Smooth muscle cell (in vitro differentiated cells): ENCODE measurements at regions not wholly inside any gene's neighbourhood (a gene's known extent, or its start where the extent isn't known, plus 50 kb on each side); places are given as distances from the start of the nearest gene placed in this dataset.
"Not testable (repeated sequence)": the region's sequence is repeated elsewhere in the genome, so short reads cannot be mapped to it uniquely, and the experiment has no call there.

ENCODE experiments used
- DNase-seq: peaks from one replicate; lab custom pipeline; 2025; ENCODE audit not compliant: unreplicated experiment; lab: John Stamatoyannopoulos, UW
- H2AFZ ChIP-seq: fragments of 200-600 bp; sonication (generic); 2 replicates; pipeline ENCODE4 v1.6.0; 2016; ENCODE audit warnings: antibody characterized with exemption, low read depth, mild to moderate bottlenecking
- H3F3A ChIP-seq: fragments of 200-600 bp; sonication (generic); 2 replicates; pipeline ENCODE4 v1.6.0; 2017; ENCODE audit warnings: antibody characterized with exemption, low read depth
- H3K27ac ChIP-seq: fragments of 200-600 bp; sonication (generic); 2 replicates; pipeline ENCODE4 v1.5.1; 2016; ENCODE audit warnings: low read depth, mild to moderate bottlenecking
- H3K27me3 ChIP-seq: fragments of 200-600 bp; sonication (generic); 2 replicates; pipeline ENCODE4 v1.6.1; 2016; ENCODE audit warnings: low read depth, mild to moderate bottlenecking
- H3K36me3 ChIP-seq: fragments of 200-600 bp; sonication (generic); 2 replicates; pipeline ENCODE4 v1.5.1; 2016; ENCODE audit warnings: low read depth
- H3K4me1 ChIP-seq: fragments of 200-600 bp; sonication (generic); 2 replicates; pipeline ENCODE4 v1.5.1; 2016; ENCODE audit warnings: low read depth
- H3K4me2 ChIP-seq: fragments of 200-600 bp; sonication (generic); 2 replicates; pipeline ENCODE4 v1.6.0; 2016; ENCODE audit warnings: mild to moderate bottlenecking
- H3K4me3 ChIP-seq: fragments of 200-600 bp; sonication (generic); 2 replicates; pipeline ENCODE4 v1.5.1; 2016; ENCODE audit warnings: mild to moderate bottlenecking
- H3K79me2 ChIP-seq: fragments of 200-600 bp; sonication (generic); 2 replicates; pipeline ENCODE4 v1.6.0; 2016; ENCODE audit warnings: low read depth, mild to moderate bottlenecking
- H3K9ac ChIP-seq: fragments of 200-600 bp; sonication (generic); 2 replicates; pipeline ENCODE4 v1.6.0; 2016; ENCODE audit warnings: low read depth
- H3K9me3 ChIP-seq: fragments of 200-600 bp; sonication (generic); replicated peaks from 2 replicates; pipeline ENCODE4 v1.5.1; 2016; ENCODE audit warnings: low read depth
- H4K20me1 ChIP-seq: fragments of 200-600 bp; sonication (generic); 2 replicates; pipeline ENCODE4 v1.6.0; 2016; ENCODE audit warnings: low read depth
- WGBS: methylation state at CpG from one replicate; pipeline ENCODE4 v1.1.7; 2016; ENCODE audit warnings: low lambda C conversion rate; 5-methylcytosine and 5-hydroxymethylcytosine counted together
- TF ChIP-seq, protein P1 (sequence below): fragments of 200-600 bp; sonication (generic); IDR thresholded peaks from 2 replicates; pipeline ENCODE4 v1.5.1; 2017; ENCODE audit warnings: borderline replicate concordance, mild to moderate bottlenecking, antibody characterized with exemption; ENCODE audit not compliant: insufficient read depth, poor library complexity, severe bottlenecking

DNA sequence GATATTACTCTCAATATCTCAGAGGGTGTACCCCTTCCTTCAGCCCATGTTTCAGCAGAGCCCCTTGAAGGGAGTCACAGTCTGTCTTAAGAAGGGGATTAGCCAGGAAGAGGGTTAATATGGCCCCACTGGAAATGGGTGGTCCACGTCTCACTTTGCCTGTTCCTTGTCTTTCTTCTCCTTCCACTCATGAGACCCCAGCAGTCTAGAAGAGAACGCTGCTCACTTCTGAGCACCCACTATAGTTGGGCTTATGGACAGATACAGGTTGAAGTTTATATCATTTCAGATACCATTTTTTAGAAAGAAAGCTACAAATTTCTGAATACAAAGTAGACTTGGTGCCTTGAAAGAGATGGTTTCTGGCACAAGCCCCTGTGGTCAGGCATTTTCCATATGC, 139.3 kb upstream of the API5 start:
- no peaks in the 10 kb centered on the region for H3F3A ChIP-seq
- no peak overlapping the region for H3K27ac ChIP-seq
- H3K36me3 ChIP-seq: no peaks in the 10 kb centered on the region
- H3K4me2 ChIP-seq: no peak overlapping the region
- no peaks in the 10 kb centered on the region for H3K4me1 ChIP-seq
- 88% methylated on average over 2 of the region's 2 CpGs for WGBS
- no peaks in the 10 kb centered on the region for H4K20me1 ChIP-seq
- H2AFZ ChIP-seq: no peak overlapping the region
- no peaks in the 10 kb centered on the region for H3K27me3 ChIP-seq
- DNase-seq: no peak
- H3K9ac ChIP-seq: no peak overlapping the region
- no peaks in the 10 kb centered on the region for H3K9me3 ChIP-seq
- H3K79me2 ChIP-seq: no peaks in the 10 kb centered on the region
- TF ChIP-seq, protein P1, sequence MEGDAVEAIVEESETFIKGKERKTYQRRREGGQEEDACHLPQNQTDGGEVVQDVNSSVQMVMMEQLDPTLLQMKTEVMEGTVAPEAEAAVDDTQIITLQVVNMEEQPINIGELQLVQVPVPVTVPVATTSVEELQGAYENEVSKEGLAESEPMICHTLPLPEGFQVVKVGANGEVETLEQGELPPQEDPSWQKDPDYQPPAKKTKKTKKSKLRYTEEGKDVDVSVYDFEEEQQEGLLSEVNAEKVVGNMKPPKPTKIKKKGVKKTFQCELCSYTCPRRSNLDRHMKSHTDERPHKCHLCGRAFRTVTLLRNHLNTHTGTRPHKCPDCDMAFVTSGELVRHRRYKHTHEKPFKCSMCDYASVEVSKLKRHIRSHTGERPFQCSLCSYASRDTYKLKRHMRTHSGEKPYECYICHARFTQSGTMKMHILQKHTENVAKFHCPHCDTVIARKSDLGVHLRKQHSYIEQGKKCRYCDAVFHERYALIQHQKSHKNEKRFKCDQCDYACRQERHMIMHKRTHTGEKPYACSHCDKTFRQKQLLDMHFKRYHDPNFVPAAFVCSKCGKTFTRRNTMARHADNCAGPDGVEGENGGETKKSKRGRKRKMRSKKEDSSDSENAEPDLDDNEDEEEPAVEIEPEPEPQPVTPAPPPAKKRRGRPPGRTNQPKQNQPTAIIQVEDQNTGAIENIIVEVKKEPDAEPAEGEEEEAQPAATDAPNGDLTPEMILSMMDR: no peak
- no peak overlapping the region for H3K4me3 ChIP-seq

DNA sequence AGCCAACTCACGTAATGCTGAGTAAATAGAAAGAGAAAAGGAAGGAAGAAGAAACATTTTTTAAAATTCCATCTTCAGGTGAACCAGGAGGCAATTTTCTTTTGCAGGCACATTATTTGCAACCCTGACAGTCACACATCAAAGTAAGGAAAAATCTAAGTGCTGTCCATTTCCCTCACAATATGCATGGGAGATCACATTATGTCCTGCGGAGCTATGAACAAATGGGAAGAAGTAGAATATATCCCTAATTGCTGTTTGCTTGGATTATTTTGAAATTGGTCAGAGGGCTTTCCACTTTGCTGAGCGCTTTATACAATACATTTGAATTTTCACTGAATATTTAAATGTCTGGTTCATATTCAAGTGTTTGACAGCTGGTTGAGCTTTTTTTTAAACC, 133.8 kb upstream of the API5 start:
- Histone ChIP-seq H3K4me2 (no peak overlapping the region), H3K9ac (no peak overlapping the region), H4K20me1 (no peaks in the 10 kb centered on the region), H3K9me3 (no peaks in the 10 kb centered on the region), H3K4me1 (no peaks in the 10 kb centered on the region), H3K4me3 (no peak overlapping the region), H3K36me3 (no peaks in the 10 kb centered on the region), H3K27ac (no peak overlapping the region), H3F3A (no peaks in the 10 kb centered on the region), H3K27me3 (no peaks in the 10 kb centered on the region), H3K79me2 (no peaks in the 10 kb centered on the region), H2AFZ (no peak overlapping the region)
- no peak for DNase-seq
- WGBS: 68% methylated on average over 3 of the region's 3 CpGs
- TF ChIP-seq, protein P1: no peak

- not testable (repeated sequence) for H3K4me1 ChIP-seq, H3K9me3 ChIP-seq, DNase-seq, H3K36me3 ChIP-seq, H3K4me3 ChIP-seq, H4K20me1 ChIP-seq, H3K27ac ChIP-seq, H3K9ac ChIP-seq, H3K79me2 ChIP-seq, H2AFZ ChIP-seq, H3K27me3 ChIP-seq, H3F3A ChIP-seq, H3K4me2 ChIP-seq
Observed at GRCh38 chr11:43194459-43194858, 117.3 kb upstream of the API5 start.

- no peak for DNase-seq
- WGBS: 77% methylated on average over 1 of the region's 1 CpG
- Histone ChIP-seq H3K79me2 (no peaks in the 10 kb centered on the region), H3K27me3 (no peaks in the 10 kb centered on the region), H3K4me2 (no peak overlapping the region), H3F3A (no peaks in the 10 kb centered on the region), H3K9me3 (no peaks in the 10 kb centered on the region), H3K27ac (no peak overlapping the region), H4K20me1 (no peaks in the 10 kb centered on the region), H3K4me3 (no peak overlapping the region), H3K9ac (no peak overlapping the region), H2AFZ (no peak overlapping the region), H3K36me3 (no peaks in the 10 kb centered on the region), H3K4me1 (no peaks in the 10 kb centered on the region)
- TF ChIP-seq, protein P1: no peak
Observed at GRCh38 chr11:43197379-43197778, 114.4 kb upstream of the API5 start.
